ENCODE measurements at regions not wholly inside any gene's neighbourhood (a gene's known extent, or its start where the extent isn't known, plus 50 kb on each side); places are given as distances from the start of the nearest gene placed in this dataset.

DNA sequence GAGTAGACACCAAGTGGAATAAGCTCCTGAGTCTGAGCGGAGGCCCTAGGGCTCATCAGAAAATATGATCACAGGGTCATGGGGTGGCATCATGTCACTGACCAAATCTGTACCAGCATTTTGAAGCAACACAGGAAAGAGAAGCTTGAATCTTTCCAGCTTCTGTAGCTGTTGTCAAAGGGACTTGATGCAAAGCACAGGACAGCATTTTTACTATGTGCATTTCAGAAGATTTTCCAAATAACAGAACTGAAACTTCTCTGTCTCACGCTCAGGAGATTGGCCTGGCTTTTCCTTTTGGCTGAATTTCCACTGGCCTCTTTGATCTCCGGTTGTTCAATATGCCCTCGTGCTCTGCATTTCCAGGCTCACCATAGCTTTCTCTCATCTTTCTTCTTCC lies 127.2 kb upstream of the ATP1B1 start:
- TF ChIP-seq POLR2AphosphoS5 (IDR thresholded peaks at IDR 0.05; ENCODE audit: low read depth, low read length) (no peak), TAF1 (IDR thresholded peaks at IDR 0.05; ENCODE audit: low read depth, low read length) (no peak), POLR2A (IDR thresholded peaks at IDR 0.05; ENCODE audit: low read depth, low read length) (no peak), POU2F2 (IDR thresholded peaks at IDR 0.05; ENCODE audit: low read depth, low read length) (no peak), SPI1 (IDR thresholded peaks at IDR 0.05; ENCODE audit: low read depth, low read length) (peak; percentile 81), PAX5 (IDR thresholded peaks at IDR 0.05; ENCODE audit: insufficient read depth, low read length, severe bottlenecking) (no peak)
